OCI-LY7 (cell line): ENCODE measurements at regions not wholly inside any gene's neighbourhood (a gene's known extent, or its start where the extent isn't known, plus 50 kb on each side); places are given as distances from the start of the nearest gene placed in this dataset. TPM values are rescaled to one million over a fixed set of nuclear protein-coding genes. Genes with fewer than 3 reads are reported as not detected.
"Not testable (repeated sequence)": the region's sequence is repeated elsewhere in the genome, so short reads cannot be mapped to it uniquely, and the experiment has no call there.

Experiments used
- BruUV-seq: library from RNA; stranded (reverse); fragments of 400-500 nt; replicated peaks from 2 replicates; lab custom pipeline; 2021; lab: Mats Ljungman, UMichigan
- CTCF ChIA-PET: fragments of 300-600 bp; sonication (Branson Sonifier 250); formaldehyde crosslinking; loops from one replicate; lab custom pipeline; 2022; ENCODE audit warnings: antibody characterized with exemption; ENCODE audit not compliant: unreplicated experiment; lab: Charles Lee
- POLR2A ChIA-PET: fragments of 300-600 bp; sonication (Branson Sonifier 250); formaldehyde crosslinking; loops from one replicate; lab custom pipeline; 2022; ENCODE audit warnings: antibody characterized with exemption; lab: Charles Lee
- DNase-seq: peaks from one replicate; pipeline ENCODE4 v3.0.0-alpha.2; 2015; ENCODE audit warnings: low spot score
- H2AFZ ChIP-seq: fragments of 200-600 bp; sonication (generic), shearing (Covaris generic); 2 replicates; pipeline ENCODE4 v1.6.1; 2014; ENCODE audit warnings: mild to moderate bottlenecking, antibody characterized with exemption, low read length, moderate library complexity
- H3K27ac ChIP-seq: fragments of 200-600 bp; sonication (generic); 2 replicates; pipeline ENCODE4 v1.5.1; 2014; ENCODE audit warnings: mixed run types, low read depth, mild to moderate bottlenecking, moderate library complexity, low read length, inconsistent platforms; ENCODE audit not compliant: poor library complexity, severe bottlenecking
- H3K36me3 ChIP-seq: fragments of 200-600 bp; sonication (generic); 2 replicates; pipeline ENCODE4 v1.6.1; 2014; ENCODE audit warnings: mild to moderate bottlenecking, antibody characterized with exemption, low read length, moderate library complexity, mixed read lengths; ENCODE audit not compliant: insufficient read depth
- H3K4me1 ChIP-seq: fragments of 200-600 bp; sonication (generic); 2 replicates; pipeline ENCODE4 v1.5.1; 2014; ENCODE audit warnings: mild to moderate bottlenecking, low read length; ENCODE audit not compliant: insufficient read depth, poor library complexity, severe bottlenecking
- H3K4me2 ChIP-seq: fragments of 200-600 bp; sonication (generic); 2 replicates; pipeline ENCODE4 v1.6.1; 2014; ENCODE audit warnings: mild to moderate bottlenecking, low read length
- H3K4me3 ChIP-seq: fragments of 200-600 bp; sonication (generic); 2 replicates; pipeline ENCODE4 v1.5.1; 2014; ENCODE audit warnings: mild to moderate bottlenecking, low read depth, low read length; ENCODE audit not compliant: poor library complexity, severe bottlenecking
- H3K79me2 ChIP-seq: fragments of 200-600 bp; sonication (generic); 2 replicates; pipeline ENCODE4 v1.6.1; 2016; ENCODE audit warnings: low read depth, mild to moderate bottlenecking, low read length, moderate library complexity, mixed read lengths; ENCODE audit not compliant: insufficient read depth
- H3K9me2 ChIP-seq: fragments of 200-600 bp; sonication (generic); 2 replicates; pipeline ENCODE4 v1.6.1; 2016; ENCODE audit warnings: mild to moderate bottlenecking, low read length, mixed read lengths; ENCODE audit not compliant: insufficient read depth
- H3K9me3 ChIP-seq: fragments of 200-600 bp; sonication (generic); 2 replicates; pipeline ENCODE4 v1.6.1; 2014; ENCODE audit warnings: mild to moderate bottlenecking, mixed run types, low read length, mixed read lengths
- H4K20me1 ChIP-seq: fragments of 200-600 bp; sonication (generic); 2 replicates; pipeline ENCODE4 v1.6.1; 2014; ENCODE audit warnings: mild to moderate bottlenecking, antibody characterized with exemption, low read length, moderate library complexity, mixed read lengths; ENCODE audit not compliant: insufficient read depth
- EZH2phosphoT487 ChIP-seq: fragments of 200-600 bp; sonication (generic); IDR thresholded peaks from 2 replicates; pipeline ENCODE4 v1.6.1; 2018; ENCODE audit warnings: low read depth, borderline replicate concordance, mild to moderate bottlenecking, mixed run types, antibody characterized with exemption, low read length, moderate library complexity, mixed read lengths
- intact Hi-C: fragments of 100-400 bp; cut with micrococcal nuclease; formaldehyde crosslinking; loops from one replicate; pipeline ENCODE4 v1.10.0; 2022; ENCODE audit not compliant: unreplicated experiment
- microRNA-seq: library from miRNA; unstranded; fragments of <30 nt; microRNA quantifications from one replicate; pipeline ENCODE4 v1.2.0, GENCODE V29; 2022; ENCODE audit warnings: borderline replicate concordance
- small RNA-seq: library from RNA; depleted of rRNA; stranded (forward); fragments of <200 nt; gene quantifications from one replicate; pipeline ENCODE3, GENCODE V24; 2014
- TF ChIP-seq, protein P1 (sequence below): fragments of 200-600 bp; sonication (generic); conservative IDR thresholded peaks from 2 replicates; pipeline ENCODE4 v1.5.1; 2014; ENCODE audit warnings: mild to moderate bottlenecking, antibody characterized with exemption, low read length, moderate library complexity, mixed read lengths

DNA sequence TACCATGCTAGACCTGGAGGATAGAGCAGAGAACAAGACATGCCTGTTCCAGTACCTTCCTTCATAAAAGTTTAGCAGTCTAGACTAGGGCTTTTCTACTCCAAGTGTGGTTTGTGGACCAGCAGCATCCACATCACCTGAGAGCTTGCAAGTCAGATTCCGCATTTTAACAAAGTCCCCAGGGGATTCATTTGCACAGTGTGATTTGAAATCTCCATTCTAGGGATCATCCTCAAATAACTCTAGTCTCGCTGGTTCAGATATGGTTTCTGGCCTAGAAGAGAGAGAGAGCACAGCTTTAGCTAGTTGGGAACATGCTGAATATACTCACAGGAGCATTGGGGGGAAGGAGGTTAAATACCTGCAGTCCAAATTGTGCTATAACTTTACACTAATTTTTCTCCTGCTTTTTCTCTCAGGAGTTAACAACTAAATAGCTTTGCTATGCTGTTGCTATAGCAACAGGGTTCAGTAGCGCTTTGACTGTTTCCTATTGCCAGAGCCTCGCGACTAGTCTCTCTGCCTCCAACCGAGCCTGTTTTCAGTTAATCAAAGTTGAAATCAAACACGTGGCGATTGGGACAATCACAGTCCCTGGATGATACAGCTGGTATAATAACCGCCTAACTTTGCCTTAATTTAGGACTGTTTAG is 64.0 kb upstream of the RASGRF1 start:
- Histone ChIP-seq H3K9me2 (no peaks in the 10 kb centered on the region), H2AFZ (no peak overlapping the region), H3K4me2 (no peak overlapping the region), H3K9me3 (no peaks in the 10 kb centered on the region), H3K79me2 (no peaks in the 10 kb centered on the region), H3K36me3 (no peaks in the 10 kb centered on the region), H4K20me1 (no peaks in the 10 kb centered on the region), H3K4me1 (no peaks in the 10 kb centered on the region), H3K27ac (no peak overlapping the region), H3K4me3 (no peak overlapping the region)
- ChIA-PET CTCF (no interaction called here), POLR2A (no interaction called here)
- TF ChIP-seq EZH2phosphoT487 = no peak
- TF ChIP-seq, protein P1, sequence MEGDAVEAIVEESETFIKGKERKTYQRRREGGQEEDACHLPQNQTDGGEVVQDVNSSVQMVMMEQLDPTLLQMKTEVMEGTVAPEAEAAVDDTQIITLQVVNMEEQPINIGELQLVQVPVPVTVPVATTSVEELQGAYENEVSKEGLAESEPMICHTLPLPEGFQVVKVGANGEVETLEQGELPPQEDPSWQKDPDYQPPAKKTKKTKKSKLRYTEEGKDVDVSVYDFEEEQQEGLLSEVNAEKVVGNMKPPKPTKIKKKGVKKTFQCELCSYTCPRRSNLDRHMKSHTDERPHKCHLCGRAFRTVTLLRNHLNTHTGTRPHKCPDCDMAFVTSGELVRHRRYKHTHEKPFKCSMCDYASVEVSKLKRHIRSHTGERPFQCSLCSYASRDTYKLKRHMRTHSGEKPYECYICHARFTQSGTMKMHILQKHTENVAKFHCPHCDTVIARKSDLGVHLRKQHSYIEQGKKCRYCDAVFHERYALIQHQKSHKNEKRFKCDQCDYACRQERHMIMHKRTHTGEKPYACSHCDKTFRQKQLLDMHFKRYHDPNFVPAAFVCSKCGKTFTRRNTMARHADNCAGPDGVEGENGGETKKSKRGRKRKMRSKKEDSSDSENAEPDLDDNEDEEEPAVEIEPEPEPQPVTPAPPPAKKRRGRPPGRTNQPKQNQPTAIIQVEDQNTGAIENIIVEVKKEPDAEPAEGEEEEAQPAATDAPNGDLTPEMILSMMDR = no peak
- intact Hi-C loops = no loop called here
- no TSS peak for BruUV-seq
- DNase-seq = no peak

DNA sequence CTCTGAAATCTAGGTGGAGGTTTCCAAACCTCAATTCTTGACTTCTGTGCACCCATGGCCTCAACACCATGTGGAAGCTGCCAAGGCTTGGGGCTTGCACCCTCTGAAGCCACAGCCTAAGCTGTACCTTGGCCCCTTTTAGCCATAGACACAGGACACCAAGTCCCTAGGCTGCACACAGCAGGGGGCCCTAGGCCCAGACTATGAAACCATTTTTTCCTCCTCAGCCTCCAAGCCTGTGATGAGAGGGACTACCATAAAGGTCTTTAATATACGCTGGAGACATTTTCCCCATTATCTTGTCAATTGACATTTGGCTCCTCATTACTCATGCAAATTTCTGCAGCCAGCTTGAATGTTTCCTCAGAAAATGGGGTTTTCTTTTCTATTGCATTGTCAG is 53.7 kb upstream of the RASGRF1 start:
- CTCF ChIA-PET, H3K36me3 ChIP-seq, POLR2A ChIA-PET, H4K20me1 ChIP-seq, H3K9me2 ChIP-seq, H3K4me3 ChIP-seq, BruUV-seq, H3K27ac ChIP-seq, intact Hi-C loops, H2AFZ ChIP-seq, DNase-seq, H3K4me2 ChIP-seq, H3K4me1 ChIP-seq, H3K79me2 ChIP-seq: not testable (repeated sequence)
- peaks cover 29% of the 10 kb centered on the region for H3K9me3 ChIP-seq

DNA sequence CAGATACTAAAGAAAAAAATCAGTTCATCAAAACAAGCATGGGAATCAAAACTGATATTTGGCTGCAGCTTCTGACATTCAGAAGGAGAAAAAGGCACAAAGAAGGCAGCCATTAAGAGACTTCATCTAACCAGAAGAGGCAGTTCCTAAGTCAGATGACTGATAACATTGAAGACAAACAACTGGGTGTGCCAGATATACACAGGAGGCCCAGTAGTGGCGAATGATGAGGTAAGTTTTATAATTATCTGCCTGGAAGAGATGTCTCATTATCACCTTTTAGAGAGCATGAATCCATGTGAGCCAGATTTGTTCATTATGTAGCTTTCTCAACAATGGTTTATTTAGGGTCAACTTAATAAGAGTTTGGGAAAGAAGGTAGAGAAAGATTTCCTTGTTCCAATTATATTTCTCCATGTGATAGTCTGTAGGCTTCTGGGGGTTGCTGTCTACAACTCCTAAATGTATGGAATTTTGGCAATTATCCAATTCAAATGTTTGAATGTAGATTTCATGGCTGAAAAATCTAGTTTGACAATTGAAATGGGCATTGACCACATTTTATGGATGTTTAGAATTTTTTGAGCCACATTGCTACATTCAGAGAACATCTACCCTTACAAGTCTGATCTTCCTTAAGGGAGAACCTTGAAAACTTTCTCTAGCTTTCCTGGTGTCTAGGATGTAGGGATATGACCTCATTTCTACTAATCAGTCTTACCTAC is 50.4 kb upstream of the RASGRF1 start:
- no peaks in the 10 kb centered on the region for H3K4me1 ChIP-seq
- peaks cover 15% of the 10 kb centered on the region for H3K9me3 ChIP-seq
- no peak overlapping the region for H3K4me2 ChIP-seq
- ChIA-PET POLR2A (interaction anchor here (1.0 kb wide), 1 partner anchor 13 kb away, joined by 3 read pairs; no protein-coding TSS in a partner anchor), CTCF (interaction anchor here (0.7 kb wide), 1 partner anchor 12 kb away, joined by 3 read pairs; no protein-coding TSS in a partner anchor)
- H3K9me2 ChIP-seq = no peaks in the 10 kb centered on the region
- H2AFZ ChIP-seq = no peak overlapping the region
- DNase-seq = no peak
- no peaks in the 10 kb centered on the region for H3K79me2 ChIP-seq
- no peaks in the 10 kb centered on the region for H4K20me1 ChIP-seq
- H3K4me3 ChIP-seq = no peak overlapping the region
- no TSS peak for BruUV-seq
- no peak for TF ChIP-seq EZH2phosphoT487
- TF ChIP-seq, protein P1 = no peak
- no peak overlapping the region for H3K27ac ChIP-seq
- intact Hi-C loops = no loop called here
- no peaks in the 10 kb centered on the region for H3K36me3 ChIP-seq

Small RNA genes lying in the stretch of these regions (microRNA-seq; reads per million reads assigned to microRNA genes)
- gene MIR184 = not detected

Small RNA genes lying in the stretch of these regions (small RNA-seq; reads per million reads assigned to genes)
- gene MIR184 = not detected
